Endothelial cell of umbilical vein (primary cell): ENCODE measurements at regions not wholly inside any gene's neighbourhood (a gene's known extent, or its start where the extent isn't known, plus 50 kb on each side); places are given as distances from the start of the nearest gene placed in this dataset.

Experiments used
- BruUV-seq: library from RNA; stranded (reverse); fragments of 400-500 nt; replicated peaks from 2 replicates; lab custom pipeline; 2021; lab: Mats Ljungman, UMichigan
- CTCF ChIA-PET: fragments of 300-600, 350-600 bp; sonication (Branson Sonifier 250); formaldehyde crosslinking; loops from one replicate; lab custom pipeline; 2021; ENCODE audit warnings: antibody characterized with exemption, inconsistent platforms; lab: Charles Lee
- POLR2A ChIA-PET: fragments of 300-600, 350-600 bp; sonication (Branson Sonifier 250); formaldehyde crosslinking; loops from one replicate; lab custom pipeline; 2021; ENCODE audit warnings: antibody characterized with exemption, inconsistent platforms; lab: Charles Lee
- DNase-seq: peaks from one replicate; pipeline ENCODE4 v3.0.0-alpha.2; 2011; ENCODE audit warnings: low read depth, low spot score
- FAIRE-seq: peaks from 2 replicates; lab custom pipeline; 2011; peaks lifted over from hg19 to GRCh38; lab: Jason Lieb, UNC
- H2AFZ ChIP-seq: 2 replicates; pipeline ENCODE4 v1.6.0; 2012; ENCODE audit warnings: low read depth, low read length, control low read depth, inconsistent platforms
- H3K27ac ChIP-seq: 2 replicates; pipeline ENCODE4 v1.5.1; 2011; ENCODE audit warnings: low read depth, mild to moderate bottlenecking, control low read depth, low read length, moderate library complexity; ENCODE audit not compliant: insufficient read depth
- H3K27me3 ChIP-seq, 2 experiments: 2 replicates each; pipeline versions ENCODE4 v1.6.0 to v1.6.1; 2011; ENCODE audit warnings: low read length in 2 of 2, mixed read lengths in 1 of 2; ENCODE audit not compliant: control insufficient read depth in 2 of 2, insufficient read depth in 2 of 2
- H3K36me3 ChIP-seq, 2 experiments: 2 replicates in 1 of 2; 3 replicates in 1 of 2; pipeline ENCODE4 v1.5.1; 2011; ENCODE audit warnings: low read length in 2 of 2, mild to moderate bottlenecking in 1 of 2, moderate library complexity in 1 of 2; ENCODE audit not compliant: control insufficient read depth in 2 of 2, insufficient read depth in 2 of 2; ENCODE audit errors: extremely low read depth in 1 of 2
- H3K4me1 ChIP-seq: 3 replicates; pipeline ENCODE4 v1.5.1; 2011; ENCODE audit warnings: mild to moderate bottlenecking, low read length; ENCODE audit not compliant: control insufficient read depth, insufficient read depth; ENCODE audit errors: extremely low read depth
- H3K4me2 ChIP-seq: 2 replicates; pipeline ENCODE4 v1.6.1; 2011; ENCODE audit warnings: low read length, control low read depth, mixed read lengths; ENCODE audit not compliant: insufficient read depth
- H3K4me3 ChIP-seq, 3 experiments: fragments of 200-600 bp in 1 of 3; sonication (generic), shearing (Covaris generic) in 1 of 3; replicated peaks in 1 of 3; 2 replicates each; pipeline ENCODE4 v1.5.1; 2011 to 2016; ENCODE audit warnings: control low read depth in 3 of 3, low read length in 3 of 3, mild to moderate bottlenecking in 2 of 3, inconsistent platforms in 1 of 3, low read depth in 1 of 3, moderate library complexity in 1 of 3; ENCODE audit not compliant: insufficient read depth in 1 of 3
- H3K79me2 ChIP-seq: 2 replicates; pipeline ENCODE4 v1.6.0; 2012; ENCODE audit warnings: low read length, inconsistent platforms; ENCODE audit not compliant: control insufficient read depth, insufficient read depth
- H3K9ac ChIP-seq: replicated peaks from 2 replicates; pipeline ENCODE3; 2011; ENCODE audit warnings: low read length, control low read depth; ENCODE audit not compliant: insufficient read depth; ENCODE audit errors: extremely low read depth
- H3K9me1 ChIP-seq: replicated peaks from 3 replicates; pipeline ENCODE4 v1.6.0; 2011; ENCODE audit warnings: mild to moderate bottlenecking, low read length; ENCODE audit not compliant: control insufficient read depth, insufficient read depth; ENCODE audit errors: extremely low read depth
- H3K9me3 ChIP-seq: replicated peaks from 2 replicates; pipeline ENCODE4 v1.5.1; 2012; ENCODE audit warnings: low read length, inconsistent platforms; ENCODE audit not compliant: control insufficient read depth, insufficient read depth
- H4K20me1 ChIP-seq: replicated peaks from 2 replicates; pipeline ENCODE3; 2011; ENCODE audit warnings: mild to moderate bottlenecking, low read length; ENCODE audit not compliant: control insufficient read depth, insufficient read depth; ENCODE audit errors: extremely low read depth
- EZH2 ChIP-seq: IDR thresholded peaks from 2 replicates; pipeline ENCODE4 v1.6.1; 2012; ENCODE audit warnings: borderline replicate concordance, low read depth, mild to moderate bottlenecking, moderate library complexity, low read length, inconsistent platforms; ENCODE audit not compliant: severe bottlenecking
- FOS ChIP-seq: IDR thresholded peaks from 2 replicates; pipeline ENCODE4 v1.6.1; 2011; ENCODE audit warnings: mild to moderate bottlenecking, low read length, moderate library complexity, borderline replicate concordance; ENCODE audit not compliant: insufficient read depth
- GATA2 ChIP-seq: IDR thresholded peaks from 2 replicates; pipeline ENCODE4 v1.7.0; 2011; ENCODE audit warnings: low read depth, mild to moderate bottlenecking, moderate library complexity, mixed read lengths, low read length; ENCODE audit not compliant: insufficient read length, insufficient read depth
- JUN ChIP-seq: IDR thresholded peaks from 2 replicates; pipeline ENCODE4 v1.6.1; 2011; ENCODE audit warnings: borderline replicate concordance, low read depth; ENCODE audit not compliant: insufficient read length, insufficient read depth
- MYC ChIP-seq: IDR thresholded peaks from one replicate; pipeline ENCODE4 v1.6.1; 2011; ENCODE audit warnings: mild to moderate bottlenecking, low read depth, low read length
- POLR2A ChIP-seq: IDR thresholded peaks from 2 replicates; pipeline ENCODE4 v1.6.1; 2012; ENCODE audit warnings: low read depth, mild to moderate bottlenecking, control low read depth, low read length
- POLR2AphosphoS5 ChIP-seq: IDR thresholded peaks from 2 replicates; pipeline ENCODE4 v1.6.1; 2012; ENCODE audit warnings: low read depth, mild to moderate bottlenecking, control low read depth, low read length, moderate library complexity; ENCODE audit not compliant: insufficient read depth
- dilution Hi-C: fragments of 300-500 bp; cut with MboI; formaldehyde crosslinking; loops from one replicate; pipeline ENCODE4 v1.15.0; 2019; ENCODE audit warnings: low sequenced_read_pairs; ENCODE audit not compliant: extremely low pct_ligation_motif_present
- intact Hi-C: fragments of 100-400 bp; cut with micrococcal nuclease; formaldehyde crosslinking; loops from one replicate; pipeline ENCODE4 v1.10.0; 2022
- TF ChIP-seq, protein P1 (sequence below): IDR thresholded peaks from 2 replicates; pipeline ENCODE4 v1.6.1; 2011; ENCODE audit not compliant: insufficient read depth, insufficient read length
- TF ChIP-seq, protein P2 (sequence below), 2 donors: IDR thresholded peaks; 1 replicate in 1 of 2; 2 replicates in 1 of 2; pipeline ENCODE4 v1.5.1; 2011; ENCODE audit warnings: low read length in 2 of 2, mild to moderate bottlenecking in 2 of 2, moderate library complexity in 2 of 2, control low read depth in 1 of 2, inconsistent platforms in 1 of 2, low read depth in 1 of 2; ENCODE audit not compliant: insufficient read depth in 1 of 2; ENCODE audit errors: extremely low read depth in 1 of 2

DNA sequence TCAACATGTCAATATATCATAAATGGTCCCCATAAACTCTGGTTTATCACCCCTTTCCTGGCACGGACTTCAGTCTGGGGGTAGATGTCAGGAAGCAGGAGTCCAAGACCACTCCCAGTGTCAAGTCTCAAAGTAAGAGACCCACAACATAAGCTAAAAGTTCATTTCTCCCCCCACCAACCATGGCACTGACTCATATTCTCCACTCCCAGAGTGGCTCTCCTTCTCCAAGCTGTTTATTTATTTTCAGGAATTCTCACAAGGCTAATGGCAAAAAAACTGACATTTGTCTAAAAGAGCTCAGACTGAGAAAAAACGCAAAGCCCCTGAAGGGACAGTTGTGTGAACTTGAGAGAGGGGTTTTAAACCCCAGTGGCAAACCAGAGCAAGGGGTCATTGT, 217.0 kb downstream of the RAB28 start:
- no peak overlapping the region for H3K4me2 ChIP-seq

More for the DNA sequence above, 217.0 kb downstream of the RAB28 start:
- CTCF ChIA-PET, result no interaction called here
- Histone ChIP-seq H2AFZ (no peak overlapping the region), H3K79me2 (no peaks in the 10 kb centered on the region), H3K27ac (no peak overlapping the region), H3K9me1 (no peaks in the 10 kb centered on the region), H4K20me1 (no peaks in the 10 kb centered on the region), H3K4me3 (no peak overlapping the region), H3K36me3 (no peaks in the 10 kb centered on the region), H3K4me1 (no peaks in the 10 kb centered on the region), H3K9me3 (no peaks in the 10 kb centered on the region), H3K9ac (no peak overlapping the region), H3K27me3 (no peaks in the 10 kb centered on the region)
- intact Hi-C loops (no loop called here), dilution Hi-C loops (no loop called here)
- TF ChIP-seq MYC, result no peak
- TF ChIP-seq EZH2, result no peak
- TF ChIP-seq FOS, result no peak
- no peak for TF ChIP-seq POLR2A
- TF ChIP-seq, protein P1, sequence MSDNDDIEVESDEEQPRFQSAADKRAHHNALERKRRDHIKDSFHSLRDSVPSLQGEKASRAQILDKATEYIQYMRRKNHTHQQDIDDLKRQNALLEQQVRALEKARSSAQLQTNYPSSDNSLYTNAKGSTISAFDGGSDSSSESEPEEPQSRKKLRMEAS, result no peak
- TF ChIP-seq, protein P2, sequence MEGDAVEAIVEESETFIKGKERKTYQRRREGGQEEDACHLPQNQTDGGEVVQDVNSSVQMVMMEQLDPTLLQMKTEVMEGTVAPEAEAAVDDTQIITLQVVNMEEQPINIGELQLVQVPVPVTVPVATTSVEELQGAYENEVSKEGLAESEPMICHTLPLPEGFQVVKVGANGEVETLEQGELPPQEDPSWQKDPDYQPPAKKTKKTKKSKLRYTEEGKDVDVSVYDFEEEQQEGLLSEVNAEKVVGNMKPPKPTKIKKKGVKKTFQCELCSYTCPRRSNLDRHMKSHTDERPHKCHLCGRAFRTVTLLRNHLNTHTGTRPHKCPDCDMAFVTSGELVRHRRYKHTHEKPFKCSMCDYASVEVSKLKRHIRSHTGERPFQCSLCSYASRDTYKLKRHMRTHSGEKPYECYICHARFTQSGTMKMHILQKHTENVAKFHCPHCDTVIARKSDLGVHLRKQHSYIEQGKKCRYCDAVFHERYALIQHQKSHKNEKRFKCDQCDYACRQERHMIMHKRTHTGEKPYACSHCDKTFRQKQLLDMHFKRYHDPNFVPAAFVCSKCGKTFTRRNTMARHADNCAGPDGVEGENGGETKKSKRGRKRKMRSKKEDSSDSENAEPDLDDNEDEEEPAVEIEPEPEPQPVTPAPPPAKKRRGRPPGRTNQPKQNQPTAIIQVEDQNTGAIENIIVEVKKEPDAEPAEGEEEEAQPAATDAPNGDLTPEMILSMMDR (IDR thresholded peaks at IDR 0.05; ENCODE audit: extremely low read depth in 1 of 2, insufficient read depth in 1 of 2, low read depth in 1 of 2, low read length in 2 of 2), result no peak
- no peak for TF ChIP-seq JUN
- TF ChIP-seq POLR2AphosphoS5, result no peak
- no peak for TF ChIP-seq GATA2
- FAIRE-seq (no peak), DNase-seq (no peak)
- POLR2A ChIA-PET, result no interaction called here
- no TSS peak for BruUV-seq
